Lung microvascular endothelial cell (primary cell): ENCODE measurements at regions not wholly inside any gene's neighbourhood (a gene's known extent, or its start where the extent isn't known, plus 50 kb on each side); places are given as distances from the start of the nearest gene placed in this dataset.

Experiments
- DNase-seq, 2 donors: peaks; one replicate each; pipeline versions ENCODE4 v3.0.0 to v3.0.0-alpha.2; 2010; ENCODE audit warnings: low read depth in 2 of 2

DNA sequence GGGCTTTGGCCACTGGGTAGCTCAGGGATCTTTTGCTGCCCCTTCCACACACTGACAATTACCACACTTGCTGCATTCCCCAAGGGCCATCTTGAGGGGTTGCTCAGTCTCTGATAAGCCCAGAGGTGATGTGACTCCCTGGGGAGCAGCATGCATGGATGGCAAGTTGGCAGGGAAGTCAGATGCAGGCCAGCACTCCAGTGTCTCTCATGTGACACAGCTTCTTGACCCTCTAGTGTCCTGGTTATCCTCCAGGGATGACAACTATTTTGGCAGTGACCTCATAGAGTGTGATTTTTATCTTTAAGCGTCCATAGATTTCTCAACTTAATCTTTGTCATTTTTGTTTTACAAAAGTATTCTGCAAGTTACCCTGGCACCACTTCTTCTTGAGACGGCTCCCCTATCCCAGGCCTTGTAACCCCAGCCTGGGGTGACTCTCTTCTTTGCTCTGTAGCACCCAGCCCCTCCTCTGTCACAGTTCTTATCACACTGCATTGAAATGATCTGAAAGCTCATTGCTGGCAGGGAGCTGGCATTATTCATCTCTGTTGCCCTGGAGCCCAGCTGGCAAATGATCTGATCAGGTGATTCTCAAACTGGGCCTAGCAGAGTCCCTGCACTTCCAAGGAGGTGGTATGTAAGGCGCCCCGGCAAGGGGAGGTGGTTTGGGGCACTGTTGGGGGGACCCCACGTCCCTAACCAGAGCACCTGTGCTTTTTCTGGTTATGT, 72.6 kb downstream of the TENT5C start:
- DNase-seq: no peak

DNA sequence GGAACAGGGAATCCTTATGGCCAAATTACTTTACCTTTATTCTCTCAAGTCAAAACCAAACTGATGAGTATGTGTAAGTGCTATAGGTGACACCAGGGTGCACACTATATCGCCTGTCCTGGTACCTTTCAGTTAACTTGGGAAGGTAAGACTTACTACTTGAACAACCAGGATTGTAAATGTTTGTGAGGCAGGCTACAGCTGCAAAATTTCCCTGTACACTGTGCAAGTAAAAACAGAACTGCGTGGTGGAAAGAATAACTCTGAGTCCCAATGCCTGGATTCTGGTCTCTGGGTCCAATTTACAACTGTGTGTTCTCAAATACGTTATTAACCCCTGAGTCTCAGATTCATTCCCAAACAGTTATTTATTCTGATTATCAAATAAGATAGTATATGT, 73.5 kb downstream of the TENT5C start:
- no peak for DNase-seq

DNA sequence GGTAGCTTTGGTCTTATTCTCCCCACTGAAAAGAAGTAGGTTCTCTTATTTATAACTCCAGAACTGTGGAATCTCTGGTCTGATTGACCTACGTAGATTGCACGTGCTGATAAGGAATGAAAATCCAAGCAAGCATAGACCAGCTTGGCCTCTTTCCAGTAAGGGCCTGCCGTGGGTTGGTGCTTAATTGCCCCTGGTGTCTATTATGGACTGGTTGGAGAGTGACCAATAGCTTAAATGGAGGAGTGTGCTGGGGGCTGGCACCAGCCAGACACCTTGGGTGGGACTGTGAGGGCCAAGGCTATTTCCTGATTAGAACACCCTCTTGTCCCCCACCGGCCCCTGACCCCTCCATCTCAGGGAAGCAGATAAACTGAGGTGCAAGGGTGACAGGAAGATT, 74.0 kb downstream of the TENT5C start:
- no peak for DNase-seq

DNA sequence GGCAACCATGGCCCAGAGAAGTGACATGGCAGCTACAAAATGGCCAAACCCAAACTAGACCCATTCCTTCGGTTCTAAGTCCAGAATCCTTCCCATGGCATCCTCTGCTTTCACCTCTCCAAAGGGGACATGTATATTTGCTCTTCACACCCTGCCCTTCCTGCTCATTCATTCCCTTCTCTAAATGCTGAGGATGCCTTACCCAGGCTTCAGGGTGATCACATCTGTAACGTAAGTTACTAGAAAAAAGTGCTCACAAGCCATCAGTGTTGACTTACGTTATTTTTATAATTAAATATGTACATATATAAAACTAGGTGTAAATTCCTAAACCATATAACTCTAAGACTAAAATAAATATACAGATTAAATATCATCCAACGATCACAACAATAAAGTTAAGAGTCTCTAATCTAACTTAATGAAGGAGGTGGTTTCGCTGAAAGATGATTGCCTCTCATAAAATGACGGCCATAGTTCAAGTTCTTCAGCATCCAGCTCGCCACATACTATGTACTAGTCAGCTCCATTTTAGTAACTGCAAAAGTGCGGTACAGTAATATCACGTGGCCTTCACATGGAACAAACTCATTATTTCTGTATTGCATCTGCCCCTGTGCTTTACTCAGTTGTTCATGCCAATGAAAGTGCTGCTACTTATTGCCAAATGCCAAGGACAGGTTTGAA, 74.6 kb downstream of the TENT5C start:
- DNase-seq: no peak

GRCh38 chr1:117681093-117681900, 75.4 kb downstream of the TENT5C start:
- no peak for DNase-seq

DNA sequence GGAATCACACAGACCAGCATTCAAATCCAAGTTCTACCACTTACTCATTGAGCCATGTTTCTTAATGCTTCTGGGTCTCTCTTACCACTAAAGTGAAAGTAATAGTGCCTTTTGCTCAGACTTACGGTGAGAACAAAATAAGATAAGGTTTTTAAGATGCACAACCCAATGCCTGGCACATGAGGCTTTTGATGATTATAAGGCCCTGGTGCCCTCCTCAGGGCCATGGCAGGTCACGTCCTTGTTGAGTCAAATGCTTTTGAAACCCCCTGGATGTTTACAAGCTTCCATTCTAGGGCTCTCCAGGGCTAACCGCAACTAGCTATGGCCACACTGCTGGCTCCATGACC, 76.0 kb downstream of the TENT5C start:
- DNase-seq: no peak

DNA sequence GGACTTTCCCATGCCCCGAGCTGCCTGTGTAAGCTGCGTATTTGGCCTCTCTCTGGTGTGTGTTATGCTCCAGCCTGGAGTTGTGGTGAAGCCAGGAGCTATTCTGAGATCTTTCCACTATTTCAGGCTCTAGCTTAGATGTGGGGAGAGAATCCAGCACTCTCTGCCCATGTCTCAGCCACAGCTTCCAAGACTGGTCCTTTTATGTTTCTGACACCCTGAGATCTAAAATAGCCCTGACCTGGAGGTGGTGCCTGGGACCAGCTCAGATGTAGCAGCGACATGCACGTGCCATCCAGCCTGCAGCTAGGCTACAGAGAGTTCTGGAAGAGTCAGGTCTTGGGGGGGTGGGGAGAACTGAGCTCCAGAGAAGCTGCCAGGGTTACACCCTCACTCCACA, 76.5 kb downstream of the TENT5C start:
- DNase-seq: no peak

GRCh38 chr1:117683571-117684285, 77.9 kb downstream of the TENT5C start:
- no peak for DNase-seq

- DNase-seq: peak in 1 of 2 donors; percentile 38
Measured at GRCh38 chr1:117685936-117686806, 80.3 kb downstream of the TENT5C start.

- DNase-seq: peak; percentile 78 to 88
Measured at GRCh38 chr1:117686907-117687306, 81.1 kb downstream of the TENT5C start.

- DNase-seq: no peak
Measured at GRCh38 chr1:117689997-117690625, 84.3 kb downstream of the TENT5C start.

- DNase-seq: no peak
Measured at GRCh38 chr1:117691942-117692341, 86.1 kb downstream of the TENT5C start.

GRCh38 chr1:117694543-117694942, 88.7 kb downstream of the TENT5C start:
- no peak for DNase-seq

GRCh38 chr1:117695796-117696490, 90.1 kb downstream of the TENT5C start:
- DNase-seq: peak; percentile 21 to 88

GRCh38 chr1:117696561-117696960, 90.7 kb downstream of the TENT5C start:
- DNase-seq: no peak

GRCh38 chr1:117697220-117697781, 91.5 kb downstream of the TENT5C start:
- DNase-seq: no peak

DNA sequence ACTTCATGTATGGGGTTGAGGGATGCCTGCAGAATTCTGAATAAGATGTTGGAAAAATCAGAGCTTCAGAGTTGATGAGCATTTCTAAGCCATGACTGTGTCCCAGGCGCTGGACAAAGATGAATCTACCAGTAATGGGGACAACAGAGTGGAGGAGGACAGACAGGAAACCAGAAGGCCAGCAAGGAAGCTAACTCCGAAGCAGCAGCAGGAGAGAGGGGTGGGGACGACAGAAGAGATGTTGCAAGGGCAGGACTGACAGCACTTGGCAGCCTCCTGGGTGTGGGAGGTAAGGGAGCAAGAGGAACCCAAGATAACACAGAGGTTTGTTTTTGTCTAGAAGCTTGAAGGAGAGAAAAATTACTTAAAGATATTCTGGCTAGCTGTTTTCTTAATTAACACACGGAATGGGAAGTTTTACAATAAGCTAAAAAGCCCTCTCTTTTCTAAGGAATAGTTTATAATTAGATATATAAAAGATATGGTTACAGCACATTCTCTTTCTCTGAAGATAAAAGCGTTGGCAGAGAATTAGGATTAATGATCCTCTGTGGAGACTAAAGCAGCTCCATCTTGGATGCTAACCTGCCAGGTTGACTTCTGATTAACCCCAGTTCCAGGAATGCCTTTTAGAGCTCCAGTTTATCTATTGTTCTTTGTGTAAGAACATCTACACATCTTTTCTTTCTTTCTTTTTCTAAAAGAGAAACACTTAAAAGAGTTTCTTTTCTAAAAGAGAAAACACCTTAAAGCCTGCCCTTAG, 92.7 kb downstream of the TENT5C start:
- DNase-seq: no peak

DNA sequence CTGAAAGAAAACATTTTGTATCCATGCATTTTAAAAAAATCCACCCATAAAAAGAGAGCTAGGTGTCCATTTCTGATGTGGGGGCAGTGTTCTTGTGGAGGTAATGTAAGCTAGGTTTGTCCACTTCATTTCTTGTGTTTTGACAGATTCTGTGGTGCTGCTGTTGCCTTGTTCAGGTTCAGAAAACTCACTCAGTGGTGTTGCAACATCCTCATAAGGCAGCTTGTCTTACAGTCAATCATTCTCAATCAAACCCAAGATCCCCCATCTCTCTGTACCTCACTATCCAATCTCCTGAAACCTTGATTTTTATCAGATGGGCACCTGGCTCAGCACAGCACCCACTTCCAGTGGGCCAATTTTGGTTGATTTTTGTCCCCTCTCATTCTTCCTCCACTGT, 94.1 kb downstream of the TENT5C start:
- DNase-seq: no peak

GRCh38 chr1:117702654-117703053, 96.8 kb downstream of the TENT5C start:
- peak in 1 of 2 donors; percentile 39 for DNase-seq
